ENCODE measurements at regions not wholly inside any gene's neighbourhood (a gene's known extent, or its start where the extent isn't known, plus 50 kb on each side); places are given as distances from the start of the nearest gene placed in this dataset.

- intact Hi-C loops (cut with DNase I; ENCODE audit: low total_unique reads), result no loop called here
- H3K27me3 ChIP-seq (replicated peaks in 1 of 7), result peaks cover 0 to 6% (median 0%) of the 10 kb centered on the region in 7 donors
- WGBS, 5 donors, result 85 to 88% (median 86%) methylated on average over 11 of the region's 11 CpGs
- H3K27ac ChIP-seq, result no peak overlapping the region
- no peaks in the 10 kb centered on the region for H3K4me1 ChIP-seq
- no peak overlapping the region for H3K4me3 ChIP-seq
- no peaks in the 10 kb centered on the region for H3K36me3 ChIP-seq
- H3K9me3 ChIP-seq, result no peaks in the 10 kb centered on the region
- TF ChIP-seq POLR2A (IDR thresholded peaks at IDR 0.05) (no peak), POLR2AphosphoS5 (IDR thresholded peaks at IDR 0.05) (no peak), CTCF (IDR thresholded peaks at IDR 0.05 in 8 of 11, conservative IDR thresholded peaks at IDR 0.05 in 3 of 11) (no peak)
- DNase-seq, result no peak
Measured at GRCh38 chr2:520663-521340, 156.4 kb downstream of the TMEM18 start.

- no peaks in the 10 kb centered on the region for H3K4me1 ChIP-seq
- WGBS, 5 donors, result 78 to 84% (median 84%) methylated on average over 5 of the region's 5 CpGs
- H3K36me3 ChIP-seq, result no peaks in the 10 kb centered on the region
- H3K4me3 ChIP-seq, result no peak overlapping the region
- no peaks in the 10 kb centered on the region for H3K27me3 ChIP-seq (replicated peaks in 1 of 7)
- intact Hi-C loops (cut with DNase I; ENCODE audit: low total_unique reads), result no loop called here
- no peak overlapping the region for H3K27ac ChIP-seq
- TF ChIP-seq CTCF (IDR thresholded peaks at IDR 0.05 in 8 of 11, conservative IDR thresholded peaks at IDR 0.05 in 3 of 11) (no peak), POLR2A (IDR thresholded peaks at IDR 0.05) (no peak), POLR2AphosphoS5 (IDR thresholded peaks at IDR 0.05) (no peak)
- H3K9me3 ChIP-seq, result no peaks in the 10 kb centered on the region
- no peak for DNase-seq
Measured at GRCh38 chr2:516944-517343, 160.3 kb downstream of the TMEM18 start.

GRCh38 chr2:516131-516530, 161.1 kb downstream of the TMEM18 start:
- Histone ChIP-seq H3K36me3 (no peaks in the 10 kb centered on the region), H3K4me3 (no peak overlapping the region), H3K9me3 (no peaks in the 10 kb centered on the region), H3K4me1 (no peaks in the 10 kb centered on the region), H3K27me3 (replicated peaks in 1 of 7) (no peaks in the 10 kb centered on the region), H3K27ac (no peak overlapping the region)
- WGBS, 5 donors, result 74 to 92% (median 89%) methylated on average over 6 to 7 of the region's 7 CpGs
- intact Hi-C loops (cut with DNase I; ENCODE audit: low total_unique reads), result no loop called here
- peak; percentile 57 for DNase-seq
- no peak for TF ChIP-seq POLR2AphosphoS5 (IDR thresholded peaks at IDR 0.05)
- TF ChIP-seq CTCF (IDR thresholded peaks at IDR 0.05 in 8 of 11, conservative IDR thresholded peaks at IDR 0.05 in 3 of 11), result no peak
- no peak for TF ChIP-seq POLR2A (IDR thresholded peaks at IDR 0.05)

GRCh38 chr2:515441-516127, 161.6 kb downstream of the TMEM18 start:
- H3K4me3 ChIP-seq, result no peak overlapping the region
- no peaks in the 10 kb centered on the region for H3K9me3 ChIP-seq
- H3K36me3 ChIP-seq, result no peaks in the 10 kb centered on the region
- WGBS, 5 donors, result 82 to 96% (median 89%) methylated on average over 3 of the region's 3 CpGs
- no peaks in the 10 kb centered on the region for H3K4me1 ChIP-seq
- H3K27me3 ChIP-seq (replicated peaks in 1 of 7), result no peaks in the 10 kb centered on the region
- TF ChIP-seq POLR2AphosphoS5 (IDR thresholded peaks at IDR 0.05) (no peak), CTCF (IDR thresholded peaks at IDR 0.05 in 8 of 11, conservative IDR thresholded peaks at IDR 0.05 in 3 of 11) (no peak), POLR2A (IDR thresholded peaks at IDR 0.05) (no peak)
- H3K27ac ChIP-seq, result no peak overlapping the region
- intact Hi-C loops (cut with DNase I; ENCODE audit: low total_unique reads), result no loop called here
- no peak for DNase-seq

Measured in spleen (tissue), 11 donors.